HS-5 (cell line): ENCODE measurements at regions not wholly inside any gene's neighbourhood (a gene's known extent, or its start where the extent isn't known, plus 50 kb on each side); places are given as distances from the start of the nearest gene placed in this dataset.

ENCODE experiments used
- DNase-seq: peaks from one replicate; pipeline ENCODE4 v3.0.0-alpha.2; 2012; ENCODE audit warnings: low read depth

DNA sequence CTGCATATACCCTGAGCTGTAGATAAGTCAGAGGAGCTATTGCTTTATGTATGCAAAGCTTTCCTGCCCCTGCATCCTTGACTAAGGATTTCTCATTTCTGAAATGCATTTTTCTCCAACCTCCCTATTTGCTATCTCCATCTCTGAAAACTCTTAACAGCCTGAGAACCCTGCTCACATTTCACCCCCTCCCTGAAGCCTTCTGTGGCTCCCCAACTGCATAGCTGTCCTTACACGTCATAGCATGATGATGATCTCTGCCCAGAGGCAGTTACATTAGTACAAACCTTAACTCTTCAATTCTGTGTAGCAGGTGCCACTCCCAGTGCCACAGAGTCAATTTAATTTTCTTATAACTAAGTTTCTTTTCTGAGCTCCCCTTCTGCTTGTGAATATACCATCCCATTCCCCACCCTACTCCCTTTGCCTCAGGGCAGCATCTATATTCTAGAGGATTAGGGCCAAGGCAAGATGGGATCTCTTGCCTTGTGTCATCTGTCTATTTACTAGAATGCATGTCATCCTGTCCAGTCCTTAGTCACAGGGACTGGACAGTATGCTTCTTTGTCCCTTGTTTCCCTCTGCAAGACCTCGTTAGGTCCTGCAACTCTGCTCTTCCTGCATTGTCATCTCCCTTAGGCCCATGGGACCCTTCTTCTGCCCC, 149.7 kb upstream of the SPRY4 start:
- DNase-seq: no peak

DNA sequence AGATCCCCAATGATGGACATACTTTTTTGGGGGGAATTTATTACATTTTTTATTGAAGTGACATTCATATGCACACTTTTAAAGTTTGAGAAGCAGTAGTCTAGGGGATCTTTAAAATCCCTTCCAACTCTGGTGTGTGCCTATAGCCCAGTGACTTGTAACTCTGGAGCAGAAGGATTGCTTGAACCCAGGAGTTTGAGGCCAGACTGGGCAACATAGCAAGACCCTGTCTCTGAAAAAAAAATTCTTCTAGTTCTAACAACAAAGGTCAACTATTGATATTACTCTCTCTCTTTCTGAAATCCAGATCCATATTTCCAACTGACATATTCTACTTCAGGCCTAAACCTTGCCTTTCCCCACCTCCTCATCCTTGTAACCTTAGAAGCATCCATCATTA, 148.2 kb upstream of the SPRY4 start:
- no peak for DNase-seq

- DNase-seq: peak; percentile 96
Measured at GRCh38 chr5:142472306-142472951, 147.6 kb upstream of the SPRY4 start.

GRCh38 chr5:142466195-142466971, 141.6 kb upstream of the SPRY4 start:
- DNase-seq: no peak

GRCh38 chr5:142465476-142465875, 140.7 kb upstream of the SPRY4 start:
- no peak for DNase-seq

DNA sequence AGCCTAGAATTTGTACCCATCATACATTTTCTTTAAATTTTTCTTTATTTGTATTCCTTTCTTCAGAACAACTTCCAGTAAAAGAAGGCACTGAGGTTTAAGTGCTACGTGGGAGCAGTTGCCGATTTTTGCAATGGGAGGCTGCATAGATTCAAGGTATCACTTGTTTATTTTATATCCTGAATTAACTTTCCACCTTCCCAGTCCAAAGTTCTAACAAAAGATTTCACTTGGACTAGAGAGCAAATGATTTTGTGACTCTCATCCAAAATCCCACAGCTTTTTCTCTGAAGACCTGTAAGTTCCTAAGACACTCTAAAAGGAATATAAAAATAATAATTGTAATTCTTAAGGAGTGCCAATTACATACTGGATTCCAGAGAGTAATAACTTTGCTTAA, 139.1 kb upstream of the SPRY4 start:
- no peak for DNase-seq

GRCh38 chr5:142461028-142461590, 136.3 kb upstream of the SPRY4 start:
- DNase-seq: no peak

DNA sequence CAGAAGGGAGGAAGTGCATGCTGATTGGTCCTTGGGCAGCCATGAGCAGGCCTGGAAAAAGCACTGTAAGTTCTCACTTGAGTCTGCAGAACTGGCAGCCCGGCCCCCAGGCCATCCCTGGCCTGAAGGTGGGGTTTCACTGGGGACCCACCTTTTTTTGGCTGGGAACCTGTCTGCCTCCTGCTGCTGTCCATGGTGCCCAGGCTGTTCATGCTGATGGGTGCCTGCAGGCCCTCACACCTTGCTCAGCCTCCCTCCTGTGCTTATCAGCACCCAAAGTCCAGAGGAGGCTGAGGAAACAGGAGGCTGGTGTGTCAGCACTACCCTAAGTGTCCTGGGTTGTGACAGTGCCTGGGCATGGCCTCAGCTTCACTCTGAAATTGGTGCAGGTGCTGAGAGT, 134.4 kb upstream of the SPRY4 start:
- no peak for DNase-seq

DNA sequence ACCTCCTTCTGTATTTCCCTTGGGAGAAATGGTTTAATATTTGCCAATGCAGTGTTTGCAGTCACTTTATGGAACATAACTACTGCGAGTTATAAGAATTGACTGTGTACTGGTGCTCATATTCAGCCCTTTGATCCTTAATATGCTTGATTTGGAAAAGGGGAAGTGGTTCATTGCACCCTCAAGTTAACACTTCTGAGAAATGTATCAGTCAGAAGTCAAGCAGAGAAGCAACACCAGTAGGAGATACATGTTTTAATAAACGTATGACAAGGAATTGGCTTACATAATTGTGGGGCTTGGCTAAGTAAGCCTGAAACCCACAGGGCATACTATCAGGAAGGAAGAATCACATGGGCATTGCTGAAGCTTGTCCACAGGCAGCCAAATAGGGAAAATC, 131.0 kb upstream of the SPRY4 start:
- DNase-seq: no peak

DNA sequence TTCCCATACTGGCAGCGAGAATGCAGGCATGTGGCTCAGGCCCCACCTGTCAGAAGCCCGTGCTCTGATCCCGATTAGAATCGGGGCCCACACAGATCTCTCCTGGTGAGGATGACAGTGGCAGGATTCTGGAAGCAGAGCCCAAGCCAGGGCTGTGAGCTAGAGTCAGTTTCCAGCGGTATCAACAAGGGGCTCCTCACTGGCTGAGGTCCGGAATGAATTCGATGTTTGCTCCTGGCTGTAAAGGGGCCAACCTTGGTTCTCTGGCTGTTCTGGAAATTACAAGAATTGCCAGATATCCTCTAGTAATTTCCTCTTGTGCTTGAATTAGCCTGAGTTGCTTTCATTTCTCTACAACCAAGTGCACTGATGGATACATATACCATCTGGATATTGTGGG, 129.1 kb upstream of the SPRY4 start:
- DNase-seq: no peak

GRCh38 chr5:142450419-142450818, 125.6 kb upstream of the SPRY4 start:
- DNase-seq: no peak

- no peak for DNase-seq
Measured at GRCh38 chr5:142447887-142448286, 123.1 kb upstream of the SPRY4 start.

- no peak for DNase-seq
Measured at GRCh38 chr5:142446960-142447279, 122.1 kb upstream of the SPRY4 start.

- DNase-seq: peak; percentile 50
Measured at GRCh38 chr5:142446131-142446959, 121.5 kb upstream of the SPRY4 start.

DNA sequence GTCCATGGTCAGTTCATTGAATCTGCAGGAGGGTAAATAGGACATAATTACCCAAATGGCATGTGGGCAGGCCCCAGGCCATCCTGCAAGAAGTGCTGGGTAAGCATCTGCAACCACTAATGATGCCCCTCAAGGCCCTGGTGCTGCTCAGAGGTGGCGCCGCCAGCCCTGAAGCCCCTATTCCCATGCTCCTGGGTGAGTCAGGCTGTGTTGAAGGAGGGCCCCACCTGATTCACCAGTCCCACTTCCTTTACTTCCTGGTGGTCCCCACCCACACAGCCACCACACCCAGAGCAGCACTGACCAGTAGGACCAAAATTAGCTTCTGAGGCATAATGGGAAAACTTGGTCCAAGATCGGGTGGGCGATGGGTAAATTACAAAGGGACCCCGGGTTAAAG, 120.4 kb upstream of the SPRY4 start:
- no peak for DNase-seq

GRCh38 chr5:142441616-142442015, 116.8 kb upstream of the SPRY4 start:
- DNase-seq: no peak

- no peak for DNase-seq
Measured at GRCh38 chr5:142439207-142439860, 114.5 kb upstream of the SPRY4 start.

GRCh38 chr5:142438573-142438972, 113.8 kb upstream of the SPRY4 start:
- DNase-seq: no peak

DNA sequence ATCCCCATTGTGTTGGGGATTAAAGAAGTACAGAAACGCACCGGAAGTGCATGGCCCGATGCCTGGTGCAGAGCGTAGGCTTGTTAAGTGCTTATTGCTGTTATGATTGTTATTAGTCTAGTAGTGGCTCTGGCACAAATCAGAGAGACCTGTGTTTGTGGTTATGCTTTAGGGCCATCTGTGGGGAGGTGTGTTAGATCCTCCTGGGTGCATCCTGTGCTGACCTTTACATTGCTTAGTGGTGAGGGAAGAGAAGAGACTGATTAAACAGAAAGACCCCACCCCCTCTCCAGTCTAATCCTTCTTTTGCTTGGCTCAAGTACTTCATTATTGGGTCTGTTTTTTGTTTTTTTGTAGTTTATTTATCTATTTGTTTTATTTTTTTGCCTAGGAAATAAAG, 112.7 kb upstream of the SPRY4 start:
- no peak for DNase-seq

GRCh38 chr5:142435410-142436115, 110.7 kb upstream of the SPRY4 start:
- no peak for DNase-seq

GRCh38 chr5:142434322-142434612, 109.4 kb upstream of the SPRY4 start:
- no peak for DNase-seq
